H9 (cell line): ENCODE measurements at regions not wholly inside any gene's neighbourhood (a gene's known extent, or its start where the extent isn't known, plus 50 kb on each side); places are given as distances from the start of the nearest gene placed in this dataset.

Source experiments
- DNase-seq: peaks from one replicate; pipeline ENCODE4 v3.0.0-alpha.2; 2017
- H2AFZ ChIP-seq: one replicate; pipeline ENCODE4 v1.6.1; 2013; ENCODE audit warnings: mild to moderate bottlenecking, low read length, control low read depth, moderate library complexity
- H2AK5ac ChIP-seq: 2 replicates; pipeline ENCODE4 v1.6.1; 2013; ENCODE audit warnings: low read length, control low read depth, mixed read lengths; ENCODE audit not compliant: insufficient read length
- H2BK120ac ChIP-seq: one replicate; pipeline ENCODE4 v1.6.1; 2013; ENCODE audit warnings: low read depth, mild to moderate bottlenecking, low read length, control low read depth, inconsistent platforms; ENCODE audit not compliant: poor library complexity, severe bottlenecking
- H2BK12ac ChIP-seq: 2 replicates; pipeline ENCODE4 v1.6.1; 2013; ENCODE audit warnings: low read length, control low read depth, mixed read lengths, low read depth; ENCODE audit not compliant: insufficient read length
- H2BK15ac ChIP-seq: 2 replicates; pipeline ENCODE4 v1.6.1; 2013; ENCODE audit warnings: low read depth, low read length, control low read depth
- H2BK20ac ChIP-seq: one replicate; pipeline ENCODE4 v1.6.1; 2013; ENCODE audit warnings: low read depth, mild to moderate bottlenecking, low read length, control low read depth, inconsistent platforms; ENCODE audit not compliant: poor library complexity, severe bottlenecking
- H2BK5ac ChIP-seq: 2 replicates; pipeline ENCODE4 v1.6.1; 2013; ENCODE audit warnings: low read length, control low read depth, mixed read lengths; ENCODE audit not compliant: insufficient read length
- H3K14ac ChIP-seq: 2 replicates; pipeline ENCODE4 v1.6.1; 2013; ENCODE audit warnings: low read length, control low read depth; ENCODE audit not compliant: insufficient read depth
- H3K18ac ChIP-seq: 2 replicates; pipeline ENCODE4 v1.6.1; 2013; ENCODE audit warnings: low read depth, mild to moderate bottlenecking, mixed read lengths, low read length, control low read depth; ENCODE audit not compliant: insufficient read length
- H3K23ac ChIP-seq: 2 replicates; pipeline ENCODE4 v1.6.1; 2013; ENCODE audit warnings: low read length, control low read depth, mixed read lengths, low read depth; ENCODE audit not compliant: insufficient read length
- H3K23me2 ChIP-seq: 2 replicates; pipeline ENCODE4 v1.6.1; 2013; ENCODE audit warnings: low read depth, mild to moderate bottlenecking, mixed read lengths, low read length, control low read depth; ENCODE audit not compliant: insufficient read length, poor library complexity, severe bottlenecking
- H3K27ac ChIP-seq: 2 replicates; pipeline ENCODE4 v1.5.1; 2013; ENCODE audit warnings: low read length, control low read depth, mixed read lengths, low read depth; ENCODE audit not compliant: insufficient read length
- H3K27me3 ChIP-seq: 2 replicates; pipeline ENCODE4 v1.6.1; 2013; ENCODE audit warnings: low read length, control low read depth, inconsistent platforms; ENCODE audit not compliant: insufficient read depth
- H3K4ac ChIP-seq: 2 replicates; pipeline ENCODE4 v1.6.1; 2013; ENCODE audit warnings: low read depth, mild to moderate bottlenecking, control low read depth, inconsistent platforms, low read length, moderate library complexity
- H3K4me1 ChIP-seq: 2 replicates; pipeline ENCODE4 v1.6.1; 2013; ENCODE audit warnings: low read length, control low read depth, inconsistent platforms; ENCODE audit not compliant: insufficient read depth
- H3K4me2 ChIP-seq: 2 replicates; pipeline ENCODE4 v1.6.1; 2013; ENCODE audit warnings: low read length, control low read depth, mixed read lengths; ENCODE audit not compliant: insufficient read length, insufficient read depth
- H3K56ac ChIP-seq: 2 replicates; pipeline ENCODE4 v1.6.1; 2013; ENCODE audit warnings: low read depth, mild to moderate bottlenecking, mixed read lengths, low read length, control low read depth; ENCODE audit not compliant: insufficient read length
- H3K79me1 ChIP-seq: 2 replicates; pipeline ENCODE4 v1.6.1; 2013; ENCODE audit warnings: low read depth, mild to moderate bottlenecking, moderate library complexity, low read length, control low read depth, inconsistent platforms; ENCODE audit not compliant: insufficient read depth, poor library complexity, severe bottlenecking
- H3K79me2 ChIP-seq: 2 replicates; pipeline ENCODE4 v1.6.1; 2013; ENCODE audit warnings: low read length, control low read depth, inconsistent platforms; ENCODE audit not compliant: insufficient read depth
- H3K9ac ChIP-seq: 2 replicates; pipeline ENCODE4 v1.6.1; 2013; ENCODE audit warnings: low read length, control low read depth, mixed read lengths; ENCODE audit not compliant: insufficient read length; ENCODE audit errors: extremely low read depth
- H3K9me3 ChIP-seq: one replicate; pipeline ENCODE4 v1.6.1; 2013; ENCODE audit warnings: low read depth, low read length, inconsistent platforms; ENCODE audit not compliant: control insufficient read depth
- H3T11ph ChIP-seq: one replicate; pipeline ENCODE4 v1.6.1; 2013; ENCODE audit warnings: mild to moderate bottlenecking, low read length, control low read depth, inconsistent platforms
- H4K20me1 ChIP-seq: one replicate; pipeline ENCODE4 v1.6.1; 2013; ENCODE audit not compliant: control insufficient read depth, insufficient read length, insufficient read depth
- H4K5ac ChIP-seq: 2 replicates; pipeline ENCODE4 v1.6.1; 2013; ENCODE audit warnings: low read depth, mild to moderate bottlenecking, mixed read lengths, low read length, control low read depth; ENCODE audit not compliant: insufficient read length
- H4K8ac ChIP-seq: replicated peaks from 2 replicates; pipeline ENCODE4 v1.6.1; 2013; ENCODE audit warnings: low read length, control low read depth, mixed read lengths, low read depth; ENCODE audit not compliant: insufficient read length
- H4K91ac ChIP-seq: 2 replicates; pipeline ENCODE4 v1.6.1; 2013; ENCODE audit warnings: low read depth, mild to moderate bottlenecking, moderate library complexity, mixed read lengths, low read length, control low read depth; ENCODE audit not compliant: insufficient read length
- H3K27ac Mint-ChIP-seq, 3 experiments: 2 replicates in 2 of 3; 3 replicates in 1 of 3; pipeline ENCODE4 v1.8.0; 2020 to 2021; ENCODE audit warnings: mixed read lengths in 3 of 3, mild to moderate bottlenecking in 1 of 3, moderate library complexity in 1 of 3
- H3K27me3 Mint-ChIP-seq: 2 replicates; pipeline ENCODE4 v1.8.0; 2021; ENCODE audit warnings: low read depth, mild to moderate bottlenecking, moderate library complexity, mixed read lengths
- H3K36me3 Mint-ChIP-seq, 3 experiments: 2 replicates in 2 of 3; 3 replicates in 1 of 3; pipeline ENCODE4 v1.8.0; 2020 to 2021; ENCODE audit warnings: low read depth in 3 of 3, mixed read lengths in 3 of 3; ENCODE audit not compliant: insufficient read depth in 1 of 3
- H3K4me1 Mint-ChIP-seq, 2 experiments: 2 replicates each; pipeline ENCODE4 v1.8.0; 2020; ENCODE audit warnings: mixed read lengths in 2 of 2
- H3K4me3 Mint-ChIP-seq, 2 experiments: 2 replicates in 1 of 2; 3 replicates in 1 of 2; pipeline ENCODE4 v1.8.0; 2020 to 2021; ENCODE audit warnings: mild to moderate bottlenecking in 2 of 2, mixed read lengths in 2 of 2, moderate library complexity in 1 of 2
- H3K9me3 Mint-ChIP-seq, 2 experiments: 2 replicates in 1 of 2; 3 replicates in 1 of 2; pipeline ENCODE4 v1.8.0; 2020; ENCODE audit warnings: mild to moderate bottlenecking in 2 of 2, mixed read lengths in 2 of 2, moderate library complexity in 1 of 2
- CTCF ChIP-seq: fragments of 200-600 bp; sonication (generic); conservative IDR thresholded peaks from 3 replicates; pipeline ENCODE4 v1.8.0; 2021; ENCODE audit warnings: antibody characterized with exemption, mild to moderate bottlenecking
- WGBS: extraction: QIAGEN DNeasy Blood & Tissue Kit; methylation state at CpG from one replicate; pipeline ENCODE4 v1.1.7; 2013; ENCODE audit warnings: missing lambda C conversion rate, low lambda C conversion rate, mixed read lengths; ENCODE audit not compliant: insufficient read length; ENCODE audit errors: extremely low coverage; 5-methylcytosine and 5-hydroxymethylcytosine counted together

GRCh38 chr19:32047788-32048187 lies 297.6 kb upstream of the ZNF507 start:
- H3K4me1 ChIP-seq = no peaks in the 10 kb centered on the region; the same call in 1 of the 2 replicates
- H2AK5ac ChIP-seq = no peak overlapping the region
- peak overlapping the region in 1 of 3 experiments; percentile 47; a peak in 1 of 7 replicates for H3K27ac Mint-ChIP-seq
- no peak overlapping the region for H3K4me2 ChIP-seq
- peaks cover 0 to 4% of the 10 kb centered on the region in 2 experiments; a peak in 1 of 4 replicates for H3K4me1 Mint-ChIP-seq
- H3K9me3 Mint-ChIP-seq = peaks cover 2 to 4% of the 10 kb centered on the region in 2 experiments; a peak in 3 of 5 replicates
- no peak overlapping the region for H2BK12ac ChIP-seq
- H3K36me3 Mint-ChIP-seq = peaks cover 0 to 2% (median 0%) of the 10 kb centered on the region in 3 experiments; a peak in 1 of 7 replicates
- peaks cover 9% of the 10 kb centered on the region for H3K27me3 Mint-ChIP-seq
- H3K56ac ChIP-seq = no peak overlapping the region
- H2BK15ac ChIP-seq = no peak overlapping the region
- H3K18ac ChIP-seq = no peak overlapping the region
- H4K20me1 ChIP-seq = no peaks in the 10 kb centered on the region
- H4K5ac ChIP-seq = no peak overlapping the region
- H4K91ac ChIP-seq = no peak overlapping the region
- no peak overlapping the region for H3K4ac ChIP-seq
- H4K8ac ChIP-seq = no peak overlapping the region
- no peak overlapping the region for H3T11ph ChIP-seq
- WGBS = no CpG with 5 or more reads among the region's 5 CpGs
- H3K9ac ChIP-seq = no peak overlapping the region
- no peak overlapping the region for H2BK120ac ChIP-seq
- no peaks in the 10 kb centered on the region for H3K79me1 ChIP-seq
- H2BK5ac ChIP-seq = no peak overlapping the region
- H3K4me3 Mint-ChIP-seq = no peak overlapping the region
- no peaks in the 10 kb centered on the region for H3K9me3 ChIP-seq
- no peak overlapping the region for H3K14ac ChIP-seq
- H3K27ac ChIP-seq = no peak overlapping the region
- no peaks in the 10 kb centered on the region for H3K27me3 ChIP-seq
- TF ChIP-seq CTCF = no peak
- no peak overlapping the region for H2AFZ ChIP-seq
- H3K79me2 ChIP-seq = no peaks in the 10 kb centered on the region
- no peaks in the 10 kb centered on the region for H3K23me2 ChIP-seq
- no peak overlapping the region for H3K23ac ChIP-seq
- no peak for DNase-seq
- H2BK20ac ChIP-seq = no peak overlapping the region
